ENCODE measurements at regions not wholly inside any gene's neighbourhood (a gene's known extent, or its start where the extent isn't known, plus 50 kb on each side); places are given as distances from the start of the nearest gene placed in this dataset.
"Not testable (repeated sequence)": the region's sequence is repeated elsewhere in the genome, so short reads cannot be mapped to it uniquely, and the experiment has no call there.

DNA sequence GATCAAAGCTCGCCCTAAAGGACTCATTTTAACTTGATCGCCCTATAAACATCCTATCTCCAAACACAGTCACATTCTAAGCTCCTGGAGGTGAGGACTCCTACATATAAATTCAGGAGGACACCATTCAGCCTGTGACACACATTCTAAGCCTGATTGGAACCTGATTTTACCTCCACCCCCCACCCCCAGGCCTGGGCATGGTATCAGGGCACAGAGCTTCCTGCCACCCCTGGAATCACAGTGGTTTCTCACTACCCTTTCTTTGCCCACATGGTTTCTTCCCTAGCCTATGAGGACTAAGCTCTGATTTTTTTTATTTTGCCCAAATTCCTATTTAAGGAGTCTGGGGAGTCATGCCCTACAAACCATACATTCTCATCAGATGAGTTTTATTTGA lies 428.1 kb upstream of the ID2 start:
- peaks cover 4% of the 10 kb centered on the region for H3K27me3 Mint-ChIP-seq (ENCODE audit: insufficient read depth, low read depth)
- Histone ChIP-seq H3K27me3 (no peaks in the 10 kb centered on the region), H3K79me2 (ENCODE audit: low read depth) (no peaks in the 10 kb centered on the region), H3F3A (ENCODE audit: low read depth) (peaks cover 9% of the 10 kb centered on the region), H3K27ac (no peak overlapping the region), H3K9ac (no peak overlapping the region), H4K20me1 (ENCODE audit: low read depth) (no peaks in the 10 kb centered on the region), H3K4me2 (no peak overlapping the region), H3K36me3 (no peaks in the 10 kb centered on the region), H3K4me3 (no peak overlapping the region), H3K9me3 (ENCODE audit: low read depth) (peaks cover 8% of the 10 kb centered on the region), H2AFZ (replicated peaks) (no peak overlapping the region), H3K4me1 (peaks cover 31% of the 10 kb centered on the region)
- H3K9me3 Mint-ChIP-seq = peaks cover 12% of the 10 kb centered on the region
- peaks cover 2% of the 10 kb centered on the region for H3K36me3 Mint-ChIP-seq
- H3K27ac Mint-ChIP-seq = no peak overlapping the region
- TF ChIP-seq, protein P1, sequence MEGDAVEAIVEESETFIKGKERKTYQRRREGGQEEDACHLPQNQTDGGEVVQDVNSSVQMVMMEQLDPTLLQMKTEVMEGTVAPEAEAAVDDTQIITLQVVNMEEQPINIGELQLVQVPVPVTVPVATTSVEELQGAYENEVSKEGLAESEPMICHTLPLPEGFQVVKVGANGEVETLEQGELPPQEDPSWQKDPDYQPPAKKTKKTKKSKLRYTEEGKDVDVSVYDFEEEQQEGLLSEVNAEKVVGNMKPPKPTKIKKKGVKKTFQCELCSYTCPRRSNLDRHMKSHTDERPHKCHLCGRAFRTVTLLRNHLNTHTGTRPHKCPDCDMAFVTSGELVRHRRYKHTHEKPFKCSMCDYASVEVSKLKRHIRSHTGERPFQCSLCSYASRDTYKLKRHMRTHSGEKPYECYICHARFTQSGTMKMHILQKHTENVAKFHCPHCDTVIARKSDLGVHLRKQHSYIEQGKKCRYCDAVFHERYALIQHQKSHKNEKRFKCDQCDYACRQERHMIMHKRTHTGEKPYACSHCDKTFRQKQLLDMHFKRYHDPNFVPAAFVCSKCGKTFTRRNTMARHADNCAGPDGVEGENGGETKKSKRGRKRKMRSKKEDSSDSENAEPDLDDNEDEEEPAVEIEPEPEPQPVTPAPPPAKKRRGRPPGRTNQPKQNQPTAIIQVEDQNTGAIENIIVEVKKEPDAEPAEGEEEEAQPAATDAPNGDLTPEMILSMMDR (IDR thresholded peaks at IDR 0.05) = no peak
- TF ChIP-seq EZH2 (IDR thresholded peaks at IDR 0.05) = no peak
- H3K4me1 Mint-ChIP-seq = peaks cover 43% of the 10 kb centered on the region
- no peak for DNase-seq (ENCODE audit: low spot score)
- H3K4me3 Mint-ChIP-seq = peak overlapping the region; percentile 41

DNA sequence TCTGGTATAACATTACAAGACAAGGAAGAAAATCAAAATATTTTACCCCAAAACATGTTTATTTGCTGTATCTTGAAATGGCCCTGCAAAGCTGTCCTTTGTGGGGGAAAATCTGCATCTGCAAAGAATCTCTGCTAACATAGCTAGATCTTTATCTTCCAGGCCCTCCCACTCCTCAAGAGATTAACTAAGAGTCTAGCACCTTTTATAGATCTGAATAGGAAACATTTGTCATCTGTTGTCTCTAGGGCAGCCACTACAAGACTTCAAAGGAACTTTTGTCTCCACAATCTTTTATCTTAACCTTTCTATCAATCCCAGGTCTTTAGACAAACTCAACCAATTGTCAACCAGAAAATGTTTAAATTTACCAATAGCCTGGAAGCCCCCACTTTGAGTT lies 427.6 kb upstream of the ID2 start:
- not testable (repeated sequence) for DNase-seq (ENCODE audit: low spot score); H3K27ac ChIP-seq; H3K27ac Mint-ChIP-seq; H3K27me3 Mint-ChIP-seq (ENCODE audit: insufficient read depth, low read depth); H3K4me2 ChIP-seq; H3K36me3 ChIP-seq; H3K9ac ChIP-seq; H3K27me3 ChIP-seq; H3K4me3 Mint-ChIP-seq; H3F3A ChIP-seq (ENCODE audit: low read depth); H3K9me3 ChIP-seq (ENCODE audit: low read depth); H4K20me1 ChIP-seq (ENCODE audit: low read depth); H3K36me3 Mint-ChIP-seq; H3K4me3 ChIP-seq; H2AFZ ChIP-seq (replicated peaks); H3K79me2 ChIP-seq (ENCODE audit: low read depth)
- peaks cover 35% of the 10 kb centered on the region for H3K4me1 ChIP-seq
- Mint-ChIP-seq H3K4me1 (peaks cover 43% of the 10 kb centered on the region), H3K9me3 (peaks cover 12% of the 10 kb centered on the region)

DNA sequence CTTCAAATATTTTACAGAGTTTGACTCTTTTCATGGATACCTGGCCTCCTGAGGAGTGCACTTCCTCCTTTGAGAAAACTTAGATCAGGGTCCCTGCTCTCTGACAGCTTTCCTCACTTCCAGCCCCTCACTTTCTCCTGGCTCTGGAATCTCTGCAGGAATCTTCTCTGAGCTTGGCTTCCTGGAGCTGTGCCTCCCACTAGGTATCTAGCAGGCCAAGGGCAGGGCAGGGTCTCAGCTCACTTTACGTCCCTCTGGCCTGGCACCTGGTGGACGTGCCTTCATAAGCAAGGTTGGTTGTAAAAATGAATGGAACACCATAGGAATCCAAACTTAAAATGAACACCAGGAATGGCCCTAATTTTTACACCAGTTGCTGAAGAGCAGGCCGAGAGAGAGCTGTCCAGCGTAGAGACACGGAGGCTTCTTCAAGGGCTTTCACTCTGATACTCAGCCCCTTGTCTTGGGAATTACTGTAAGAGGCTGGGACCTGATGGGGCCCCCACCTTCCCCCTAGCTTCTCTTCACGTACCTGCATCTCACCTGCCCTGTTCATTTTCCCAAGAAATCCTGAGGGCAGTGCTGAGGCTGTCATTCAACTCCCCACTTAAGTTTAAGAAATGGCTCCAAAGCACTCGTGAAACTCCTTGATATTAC lies 426.9 kb upstream of the ID2 start:
- Histone ChIP-seq H3K9ac (no peak overlapping the region), H3K36me3 (no peaks in the 10 kb centered on the region), H3K79me2 (ENCODE audit: low read depth) (no peaks in the 10 kb centered on the region), H3K9me3 (ENCODE audit: low read depth) (peaks cover 6% of the 10 kb centered on the region), H3K27ac (no peak overlapping the region), H3K27me3 (peaks cover 7% of the 10 kb centered on the region), H3F3A (ENCODE audit: low read depth) (peaks cover 9% of the 10 kb centered on the region), H3K4me3 (no peak overlapping the region), H4K20me1 (ENCODE audit: low read depth) (no peaks in the 10 kb centered on the region), H2AFZ (replicated peaks) (no peak overlapping the region), H3K4me1 (peaks cover 37% of the 10 kb centered on the region), H3K4me2 (no peak overlapping the region)
- Mint-ChIP-seq H3K27ac (peak overlapping the region; percentile 40), H3K27me3 (ENCODE audit: insufficient read depth, low read depth) (peaks cover 6% of the 10 kb centered on the region), H3K4me3 (peak overlapping the region; percentile 25), H3K36me3 (peaks cover 2% of the 10 kb centered on the region), H3K9me3 (peaks cover 12% of the 10 kb centered on the region), H3K4me1 (peaks cover 43% of the 10 kb centered on the region)
- TF ChIP-seq EZH2phosphoT487 (IDR thresholded peaks at IDR 0.05) = no peak
- TF ChIP-seq, protein P1 (IDR thresholded peaks at IDR 0.05) = no peak
- no peak for TF ChIP-seq EZH2 (IDR thresholded peaks at IDR 0.05)
- no peak for DNase-seq (ENCODE audit: low spot score)

DNA sequence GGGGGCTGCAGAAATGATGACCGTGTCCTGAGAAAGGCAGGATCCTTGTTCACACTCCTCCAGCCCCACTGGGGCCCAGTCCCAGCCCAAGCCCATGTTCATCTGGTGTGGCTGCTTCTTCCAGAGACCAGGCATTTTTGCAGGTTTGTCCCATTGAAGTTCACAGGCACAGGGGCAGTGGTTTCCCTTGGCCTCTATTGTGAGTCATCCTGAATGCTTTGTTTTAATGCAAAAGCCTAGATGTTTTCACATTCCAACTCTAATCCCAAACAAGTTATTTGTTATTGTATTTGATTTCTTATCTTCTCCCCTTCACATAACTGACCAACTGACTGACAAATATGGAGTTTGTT lies 426.4 kb upstream of the ID2 start:
- no peak for DNase-seq (ENCODE audit: low spot score)
- Histone ChIP-seq H3K27ac (no peak overlapping the region), H3K79me2 (ENCODE audit: low read depth) (no peaks in the 10 kb centered on the region), H3K9ac (no peak overlapping the region), H3K4me1 (peaks cover 42% of the 10 kb centered on the region), H3K27me3 (peaks cover 12% of the 10 kb centered on the region), H3K36me3 (no peaks in the 10 kb centered on the region), H3K9me3 (ENCODE audit: low read depth) (peaks cover under 1% of the 10 kb centered on the region), H3F3A (ENCODE audit: low read depth) (peaks cover 9% of the 10 kb centered on the region), H2AFZ (replicated peaks) (no peak overlapping the region), H3K4me3 (no peak overlapping the region), H3K4me2 (no peak overlapping the region), H4K20me1 (ENCODE audit: low read depth) (no peaks in the 10 kb centered on the region)
- Mint-ChIP-seq H3K4me3 (peak overlapping the region; percentile 25), H3K27me3 (ENCODE audit: insufficient read depth, low read depth) (peaks cover 6% of the 10 kb centered on the region), H3K27ac (peak overlapping the region; percentile 40), H3K4me1 (peaks cover 46% of the 10 kb centered on the region), H3K36me3 (peaks cover 2% of the 10 kb centered on the region), H3K9me3 (peaks cover 11% of the 10 kb centered on the region)
- TF ChIP-seq, protein P1 (IDR thresholded peaks at IDR 0.05) = no peak
- no peak for TF ChIP-seq EZH2 (IDR thresholded peaks at IDR 0.05)
- TF ChIP-seq EZH2phosphoT487 (IDR thresholded peaks at IDR 0.05) = no peak
